SJSA1 (cell line): ENCODE measurements at regions not wholly inside any gene's neighbourhood (a gene's known extent, or its start where the extent isn't known, plus 50 kb on each side); places are given as distances from the start of the nearest gene placed in this dataset.
"Not testable (repeated sequence)": the region's sequence is repeated elsewhere in the genome, so short reads cannot be mapped to it uniquely, and the experiment has no call there.

ENCODE experiments used
- DNase-seq, 2 experiments: peaks; one replicate each; pipeline ENCODE4 v3.0.0-alpha.2; 2015 to 2020; ENCODE audit warnings: low spot score in 2 of 2, low read depth in 1 of 2
- H3K27ac ChIP-seq: fragments of 250-450 bp; sonication (Bioruptor Pico); 2 replicates; pipeline ENCODE4 v1.5.1; 2020; ENCODE audit warnings: mild to moderate bottlenecking, moderate library complexity
- H3K27me3 ChIP-seq: fragments of 250-450 bp; sonication (Bioruptor Pico); replicated peaks from 2 replicates; pipeline ENCODE4 v1.5.1; 2020; ENCODE audit warnings: mild to moderate bottlenecking, moderate library complexity
- H3K36me3 ChIP-seq: fragments of 250-450 bp; sonication (Bioruptor Pico); 2 replicates; pipeline ENCODE4 v1.5.1; 2020; ENCODE audit warnings: mild to moderate bottlenecking
- H3K4me1 ChIP-seq: fragments of 250-450 bp; sonication (Bioruptor Pico); replicated peaks from 2 replicates; pipeline ENCODE4 v1.6.1; 2021; ENCODE audit warnings: mild to moderate bottlenecking
- H3K4me3 ChIP-seq: fragments of 250-450 bp; sonication (Bioruptor Pico); 2 replicates; pipeline ENCODE4 v1.5.1; 2020; ENCODE audit warnings: mild to moderate bottlenecking
- H3K9me3 ChIP-seq: fragments of 250-450 bp; sonication (Bioruptor Pico); replicated peaks from 2 replicates; pipeline ENCODE4 v1.5.1; 2020; ENCODE audit warnings: mild to moderate bottlenecking

DNA sequence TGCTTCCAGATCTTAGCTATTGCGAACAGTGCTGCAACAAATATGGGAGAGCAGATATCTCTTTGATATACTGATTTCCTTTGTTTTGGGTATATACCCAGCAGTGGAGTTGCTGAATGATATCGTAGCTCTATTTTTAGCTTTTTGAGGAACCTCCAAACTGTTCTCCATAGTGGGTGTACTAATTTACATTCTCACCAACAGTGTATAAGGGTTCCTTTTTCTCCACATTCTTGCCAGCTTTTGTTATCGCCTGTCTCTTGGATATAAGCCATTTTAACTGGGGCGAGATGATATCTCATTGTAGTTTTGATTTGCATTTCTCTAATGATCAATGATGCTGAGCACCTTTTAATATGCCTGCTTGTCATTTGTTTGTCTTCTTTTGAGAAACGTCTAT is 196.0 kb downstream of the RPIA start:
- not testable (repeated sequence) for H3K27ac ChIP-seq, H3K9me3 ChIP-seq, H3K4me3 ChIP-seq, H3K27me3 ChIP-seq, H3K4me1 ChIP-seq, DNase-seq, H3K36me3 ChIP-seq

DNA sequence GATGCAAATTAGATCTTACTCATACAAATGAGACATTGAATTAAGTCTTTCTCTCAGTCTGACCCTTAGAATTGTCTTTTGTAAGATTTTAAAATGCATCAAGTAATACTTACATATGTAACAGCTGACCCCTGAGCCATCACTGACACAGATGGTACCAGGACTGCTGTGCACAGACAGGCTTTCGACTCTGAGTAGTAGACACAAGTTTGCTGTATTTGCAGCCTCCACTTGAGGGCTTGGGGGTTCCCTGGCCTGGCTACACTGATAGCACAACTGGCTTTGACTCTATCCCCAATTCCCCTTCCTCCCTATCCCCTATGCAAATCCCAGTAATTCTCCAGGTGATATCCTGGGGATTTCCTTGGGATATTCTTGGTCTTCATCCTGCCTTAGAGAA is 200.7 kb downstream of the RPIA start:
- Histone ChIP-seq H3K27ac (no peak overlapping the region), H3K27me3 (no peaks in the 10 kb centered on the region), H3K36me3 (no peaks in the 10 kb centered on the region), H3K4me3 (no peak overlapping the region), H3K9me3 (no peaks in the 10 kb centered on the region), H3K4me1 (no peaks in the 10 kb centered on the region)
- no peak for DNase-seq

DNA sequence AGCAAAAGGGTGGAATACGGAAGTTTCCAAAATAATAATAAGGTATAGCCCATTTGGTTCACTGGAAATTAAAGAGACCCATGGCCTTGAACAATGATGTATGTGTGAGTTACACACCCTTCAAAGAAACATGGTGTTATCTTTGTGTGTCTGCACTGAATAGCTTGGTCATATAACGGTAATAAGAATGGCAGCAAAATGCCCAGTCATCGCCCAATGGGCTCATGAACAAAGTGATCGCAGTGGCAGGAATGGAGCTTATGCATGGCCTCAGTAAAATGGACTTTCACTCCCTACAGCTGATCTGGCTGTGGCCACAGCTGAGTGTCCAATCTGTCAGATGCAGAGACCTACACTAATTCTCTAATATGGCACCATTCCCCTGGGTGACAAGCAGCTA is 201.3 kb downstream of the RPIA start:
- H3K9me3 ChIP-seq = no peaks in the 10 kb centered on the region
- H3K36me3 ChIP-seq = no peaks in the 10 kb centered on the region
- no peaks in the 10 kb centered on the region for H3K27me3 ChIP-seq
- no peak overlapping the region for H3K27ac ChIP-seq
- DNase-seq = no peak
- H3K4me3 ChIP-seq = no peak overlapping the region
- no peaks in the 10 kb centered on the region for H3K4me1 ChIP-seq

DNA sequence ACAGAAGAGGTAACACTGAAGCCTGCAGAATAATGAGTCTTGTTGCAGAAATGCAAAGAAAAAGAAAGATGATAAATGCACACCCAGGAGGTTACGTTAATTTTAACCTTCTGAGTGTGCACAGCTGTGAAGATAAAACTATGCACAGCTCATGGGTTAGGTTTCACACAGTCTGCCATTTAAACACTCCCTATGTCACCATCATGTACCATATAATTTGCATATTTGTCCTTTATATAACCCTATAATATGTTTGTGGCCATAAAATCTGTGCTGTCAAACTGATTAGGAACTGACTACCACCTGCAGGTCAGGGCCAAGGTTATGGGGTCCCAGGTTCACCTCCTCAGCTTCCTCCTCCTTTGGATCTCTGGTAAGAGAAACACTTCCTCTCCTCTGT is 205.5 kb downstream of the RPIA start:
- H3K4me1 ChIP-seq = no peaks in the 10 kb centered on the region
- no peaks in the 10 kb centered on the region for H3K9me3 ChIP-seq
- DNase-seq = no peak
- no peaks in the 10 kb centered on the region for H3K27me3 ChIP-seq
- H3K4me3 ChIP-seq = no peak overlapping the region
- H3K36me3 ChIP-seq = no peaks in the 10 kb centered on the region
- no peak overlapping the region for H3K27ac ChIP-seq

DNA sequence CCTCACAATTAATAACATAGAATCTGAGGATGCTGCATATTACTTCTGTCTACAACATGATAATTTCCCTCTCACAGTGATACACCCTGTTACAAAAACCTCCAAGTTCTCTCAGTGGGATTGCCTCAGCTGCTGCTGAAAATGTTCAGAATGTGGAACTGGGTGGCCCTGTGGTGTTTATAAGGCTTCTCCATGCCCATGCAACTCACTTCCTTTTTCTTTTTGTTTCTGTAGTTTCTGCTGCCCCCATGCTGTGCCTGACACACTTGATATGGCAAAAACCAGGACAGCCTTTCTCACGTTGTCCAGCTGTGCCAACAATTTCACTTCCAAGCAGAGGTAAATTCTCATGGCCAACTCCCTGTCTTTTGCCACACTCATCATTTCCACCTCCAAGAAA is 206.2 kb downstream of the RPIA start:
- no peak for DNase-seq
- H3K9me3 ChIP-seq = no peaks in the 10 kb centered on the region
- H3K36me3 ChIP-seq = no peaks in the 10 kb centered on the region
- H3K27me3 ChIP-seq = no peaks in the 10 kb centered on the region
- no peak overlapping the region for H3K4me3 ChIP-seq
- H3K27ac ChIP-seq = no peak overlapping the region
- H3K4me1 ChIP-seq = no peaks in the 10 kb centered on the region

DNA sequence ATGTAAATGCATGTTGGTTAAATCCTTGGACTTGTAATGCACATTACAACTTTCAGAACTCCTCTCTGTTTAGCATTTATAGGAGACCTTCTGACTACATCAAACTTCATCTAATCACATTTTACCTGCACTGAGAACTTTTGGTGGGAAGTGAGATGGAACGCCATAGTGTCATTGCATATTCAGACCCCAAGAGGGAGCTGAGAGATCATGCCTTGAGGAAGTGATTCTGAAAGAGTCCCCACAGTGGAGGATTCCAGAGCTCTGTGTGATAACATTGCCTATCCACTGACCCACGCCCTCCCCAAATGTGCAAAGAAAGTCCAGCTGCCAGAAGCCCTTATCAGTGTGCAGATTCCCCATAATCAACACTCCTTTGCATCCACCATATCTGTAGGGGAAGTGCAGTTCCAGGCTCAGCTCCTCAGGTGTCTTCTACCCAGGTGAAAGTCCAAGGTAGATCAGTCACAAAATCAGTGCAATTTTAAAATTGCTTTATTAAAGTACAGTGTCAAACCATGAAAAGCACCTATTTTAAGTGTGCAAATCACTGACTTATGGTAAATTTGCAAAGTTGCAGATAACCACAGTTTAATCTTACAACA is 212.4 kb downstream of the RPIA start:
- Histone ChIP-seq H3K27ac (no peak overlapping the region), H3K4me1 (no peaks in the 10 kb centered on the region), H3K4me3 (no peak overlapping the region), H3K27me3 (no peaks in the 10 kb centered on the region), H3K9me3 (no peaks in the 10 kb centered on the region), H3K36me3 (no peaks in the 10 kb centered on the region)
- DNase-seq = peak in 1 of 2 experiments; percentile 5

DNA sequence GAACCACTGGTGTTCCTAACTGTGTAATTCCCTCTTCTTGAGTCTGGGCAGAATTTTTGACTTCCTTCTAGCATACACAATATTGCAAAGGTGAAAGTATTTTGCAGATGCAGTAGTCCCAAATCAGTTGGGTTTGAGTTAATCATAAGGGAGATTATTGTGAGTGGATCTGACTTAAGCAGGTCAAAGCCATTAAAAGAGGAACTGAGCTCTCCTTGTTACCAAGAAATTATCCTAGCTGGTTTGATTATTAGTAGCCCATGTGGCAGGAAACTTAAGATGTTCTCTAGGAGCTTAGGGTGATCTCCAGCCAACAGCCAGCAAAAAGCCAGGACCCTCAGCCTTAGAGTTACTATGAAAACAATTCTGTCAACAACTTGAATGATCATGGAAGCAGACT is 221.8 kb downstream of the RPIA start:
- H3K4me3 ChIP-seq = no peak overlapping the region
- H3K4me1 ChIP-seq = no peaks in the 10 kb centered on the region
- no peaks in the 10 kb centered on the region for H3K36me3 ChIP-seq
- DNase-seq = no peak
- peaks cover 5% of the 10 kb centered on the region; the same call in 1 of the 2 replicates for H3K27me3 ChIP-seq
- no peaks in the 10 kb centered on the region for H3K9me3 ChIP-seq
- H3K27ac ChIP-seq = no peak overlapping the region

DNA sequence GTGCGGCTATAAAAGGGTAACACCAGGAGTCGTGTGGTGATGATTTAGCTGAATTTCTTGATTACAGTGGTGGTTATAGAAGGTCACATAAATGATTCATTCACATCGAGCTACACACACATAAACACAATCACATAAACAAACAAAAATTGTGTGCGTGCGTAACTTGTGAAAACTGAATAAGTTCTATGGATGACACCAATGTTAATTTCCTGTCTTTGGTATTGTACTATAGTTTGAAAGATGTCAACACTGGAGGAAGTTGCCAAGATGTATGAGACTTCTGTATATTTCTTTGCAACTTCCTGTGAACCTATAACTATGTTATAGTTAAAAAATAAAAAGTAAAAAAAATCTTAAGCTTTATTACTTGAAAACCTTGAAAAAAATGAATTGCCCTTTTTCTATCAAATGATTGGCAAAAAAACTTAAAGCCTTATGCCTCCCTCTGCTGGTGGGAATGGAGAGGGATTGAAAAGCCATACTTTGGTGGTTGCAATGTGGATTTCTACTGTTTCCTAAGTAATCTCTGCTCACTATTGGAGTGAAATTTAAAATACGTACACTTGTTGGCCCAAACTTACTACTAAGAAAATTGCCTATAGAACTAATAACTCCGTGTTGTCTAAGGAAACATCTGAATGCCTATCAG is 227.7 kb downstream of the RPIA start:
- Histone ChIP-seq H3K4me1 (no peaks in the 10 kb centered on the region), H3K27me3 (peaks cover 12% of the 10 kb centered on the region), H3K9me3 (no peaks in the 10 kb centered on the region), H3K27ac (no peak overlapping the region), H3K36me3 (no peaks in the 10 kb centered on the region), H3K4me3 (no peak overlapping the region)
- no peak for DNase-seq

DNA sequence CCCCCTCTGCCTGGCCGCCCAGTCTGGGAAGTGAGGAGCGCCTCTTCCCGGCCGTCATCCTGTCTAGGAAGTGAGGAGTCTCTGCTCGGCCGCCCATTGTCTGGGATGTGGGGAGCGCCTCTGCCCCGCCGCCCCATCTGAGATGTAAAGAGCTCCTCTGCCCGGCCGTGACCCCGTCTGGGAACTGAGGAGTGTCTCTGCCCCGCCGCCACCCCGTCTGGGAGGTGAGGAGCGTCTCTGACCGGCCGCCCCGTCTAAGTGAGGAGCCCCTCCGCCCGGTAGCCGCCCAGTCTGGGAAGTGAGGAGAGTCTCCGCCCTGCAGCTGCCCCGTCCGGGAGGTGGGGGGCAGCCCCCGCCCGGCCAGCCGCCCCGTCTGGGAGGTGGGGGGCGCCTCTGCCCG is 228.9 kb downstream of the RPIA start:
- H3K36me3 ChIP-seq, H3K9me3 ChIP-seq, H3K4me1 ChIP-seq, H3K27ac ChIP-seq, H3K4me3 ChIP-seq, DNase-seq: not testable (repeated sequence)
- peaks cover 12% of the 10 kb centered on the region for H3K27me3 ChIP-seq

DNA sequence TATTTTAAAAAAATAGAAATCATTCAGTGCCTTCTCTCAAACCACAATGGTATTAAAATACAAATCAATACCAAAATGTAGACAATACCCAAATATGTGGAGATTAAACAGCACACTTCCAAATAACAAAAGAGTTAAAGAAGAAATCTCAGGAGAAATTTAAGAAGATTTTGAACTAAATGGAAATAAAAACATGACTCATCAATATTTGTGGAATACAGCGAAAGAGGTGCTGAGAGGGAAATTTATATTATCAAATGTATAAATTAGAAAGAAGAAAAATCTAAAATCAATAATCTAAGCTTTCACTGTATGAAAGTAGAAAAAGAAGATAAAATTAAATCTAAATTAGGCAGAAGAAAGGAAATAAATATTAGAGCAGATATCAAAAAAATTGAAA is 233.1 kb downstream of the RPIA start:
- H3K9me3 ChIP-seq = no peaks in the 10 kb centered on the region
- no peak overlapping the region for H3K27ac ChIP-seq
- H3K27me3 ChIP-seq = peaks cover 4% of the 10 kb centered on the region
- DNase-seq = no peak
- H3K4me3 ChIP-seq = no peak overlapping the region
- H3K36me3 ChIP-seq = no peaks in the 10 kb centered on the region
- no peaks in the 10 kb centered on the region for H3K4me1 ChIP-seq

DNA sequence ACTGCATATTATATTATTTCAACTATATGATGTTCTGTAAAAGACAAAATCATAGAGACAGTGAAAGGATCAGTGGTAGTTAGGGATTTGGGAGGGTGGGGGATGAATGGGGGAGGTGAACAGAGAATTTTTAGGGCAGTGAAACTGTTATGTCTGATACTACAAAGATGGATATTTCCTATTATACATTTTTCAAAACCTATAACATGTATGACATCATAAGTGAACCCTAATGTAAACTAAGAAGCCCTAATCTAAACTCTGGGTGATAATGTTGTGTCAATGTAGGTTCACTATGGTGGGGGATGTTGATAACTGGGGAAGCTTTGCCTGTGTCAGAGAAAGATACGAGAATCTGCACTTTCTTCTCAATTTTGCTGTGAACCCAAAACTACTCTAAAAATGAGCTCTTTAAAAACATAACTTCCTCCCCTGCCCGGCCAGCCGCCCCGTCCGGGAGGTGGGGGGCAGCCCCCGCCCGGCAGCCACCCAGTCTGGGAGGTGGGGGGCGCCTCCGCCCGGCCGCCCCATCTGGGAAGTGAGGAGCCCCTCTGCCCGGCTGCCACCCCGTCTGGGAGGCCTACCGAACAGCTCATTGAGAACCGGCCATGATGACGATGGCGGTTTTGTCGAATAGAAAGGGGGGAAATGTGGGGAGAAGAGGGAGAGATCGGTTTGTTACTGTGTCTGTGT is 234.4 kb downstream of the RPIA start:
- Histone ChIP-seq H3K36me3 (no peaks in the 10 kb centered on the region), H3K27ac (no peak overlapping the region), H3K4me1 (no peaks in the 10 kb centered on the region), H3K9me3 (no peaks in the 10 kb centered on the region), H3K27me3 (peaks cover 4% of the 10 kb centered on the region), H3K4me3 (no peak overlapping the region)
- no peak for DNase-seq

DNA sequence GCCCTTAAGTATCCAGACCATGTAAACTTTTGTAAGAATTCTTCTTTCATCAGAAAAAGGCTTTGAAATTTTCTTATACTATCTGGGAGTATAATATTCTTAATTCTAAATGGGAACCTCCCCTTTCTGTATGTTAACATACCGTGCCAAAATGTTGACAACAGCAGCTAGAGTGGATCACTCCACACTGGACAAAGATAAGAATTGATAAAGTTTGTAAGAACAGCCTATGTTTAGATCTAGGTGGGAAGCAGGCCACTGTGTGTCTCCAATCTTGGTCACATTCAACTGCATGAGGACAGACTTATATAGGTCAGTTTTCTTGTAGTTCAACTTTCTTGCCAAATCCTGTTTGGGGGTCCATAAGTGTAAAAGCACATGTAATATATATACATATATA is 235.7 kb downstream of the RPIA start:
- no peaks in the 10 kb centered on the region; the same call in 1 of the 2 replicates for H3K27me3 ChIP-seq
- DNase-seq = no peak
- no peak overlapping the region for H3K27ac ChIP-seq
- no peaks in the 10 kb centered on the region for H3K36me3 ChIP-seq
- H3K4me1 ChIP-seq = no peaks in the 10 kb centered on the region
- no peak overlapping the region for H3K4me3 ChIP-seq
- no peaks in the 10 kb centered on the region for H3K9me3 ChIP-seq

DNA sequence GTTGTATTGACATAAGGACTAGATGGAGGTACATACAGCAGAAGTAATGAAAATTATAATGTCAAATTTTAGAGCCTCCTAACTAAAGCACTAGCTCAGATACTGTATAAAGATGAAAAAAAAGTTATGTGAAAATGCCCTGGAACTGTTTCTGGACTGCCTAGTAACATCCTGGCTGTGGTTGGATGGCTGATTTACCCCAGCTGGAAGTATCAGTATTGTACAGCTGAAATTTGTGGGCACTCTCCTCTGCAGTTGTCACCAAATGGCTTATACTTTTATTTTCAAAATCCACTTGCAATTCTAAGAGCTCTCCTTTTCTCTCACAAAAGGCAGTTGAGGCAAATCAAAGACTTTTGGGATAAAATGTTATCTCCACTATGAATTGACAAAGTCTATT is 239.2 kb downstream of the RPIA start:
- Histone ChIP-seq H3K27ac (no peak overlapping the region), H3K36me3 (no peaks in the 10 kb centered on the region), H3K27me3 (no peaks in the 10 kb centered on the region; the same call in 1 of the 2 replicates), H3K9me3 (no peaks in the 10 kb centered on the region), H3K4me3 (no peak overlapping the region), H3K4me1 (no peaks in the 10 kb centered on the region)
- no peak for DNase-seq

DNA sequence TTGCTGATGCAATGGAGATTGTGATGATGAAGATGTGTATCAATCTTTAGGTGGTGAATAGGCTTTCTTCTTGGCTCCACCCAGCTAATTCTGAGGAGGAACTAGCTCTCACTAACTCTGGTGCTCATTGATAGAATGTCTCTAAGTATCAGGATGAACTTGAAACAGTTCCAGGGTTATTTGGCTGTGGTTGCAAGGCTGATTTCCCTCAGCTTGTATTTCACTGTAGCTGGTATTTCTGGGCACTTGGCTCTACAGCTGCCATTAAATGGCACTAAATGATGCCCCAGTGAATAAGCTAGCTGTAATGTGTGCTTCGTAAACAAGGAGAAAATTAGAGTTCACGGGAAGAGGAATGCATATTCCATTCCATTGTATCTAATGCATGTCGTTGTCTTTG is 241.2 kb downstream of the RPIA start:
- H3K9me3 ChIP-seq = no peaks in the 10 kb centered on the region
- DNase-seq = no peak
- H3K4me1 ChIP-seq = no peaks in the 10 kb centered on the region
- no peak overlapping the region for H3K27ac ChIP-seq
- H3K36me3 ChIP-seq = no peaks in the 10 kb centered on the region
- no peaks in the 10 kb centered on the region; the same call in 1 of the 2 replicates for H3K27me3 ChIP-seq
- no peak overlapping the region for H3K4me3 ChIP-seq
